ENCODE measurements at regions not wholly inside any gene's neighbourhood (a gene's known extent, or its start where the extent isn't known, plus 50 kb on each side); places are given as distances from the start of the nearest gene placed in this dataset.

- H3K4me3 ChIP-seq (replicated peaks; ENCODE audit: low read depth, low read length), result no peak overlapping the region
- DNase-seq (ENCODE audit: extremely low read depth, low read depth), result no peak
Measured at GRCh38 chr1:17952506-17952905, 155.1 kb upstream of the IGSF21 start.

GRCh38 chr1:17953921-17954320 lies 153.7 kb upstream of the IGSF21 start:
- no peak for TF ChIP-seq CTCF (IDR thresholded peaks at IDR 0.05; ENCODE audit: low read depth, low read length, missing control alignments)
- H3K4me3 ChIP-seq (replicated peaks; ENCODE audit: low read depth, low read length), result no peak overlapping the region
- DNase-seq (ENCODE audit: extremely low read depth, low read depth), result no peak

More at GRCh38 chr1:17952506-17952905, 155.1 kb upstream of the IGSF21 start:
- no peak for TF ChIP-seq CTCF (IDR thresholded peaks at IDR 0.05; ENCODE audit: low read depth, low read length, missing control alignments)

GRCh38 chr1:17955302-17956285 lies 152.0 kb upstream of the IGSF21 start:
- no peak for DNase-seq (ENCODE audit: extremely low read depth, low read depth)
- H3K4me3 ChIP-seq (replicated peaks; ENCODE audit: low read depth, low read length), result no peak overlapping the region
- TF ChIP-seq CTCF (IDR thresholded peaks at IDR 0.05; ENCODE audit: low read depth, low read length, missing control alignments), result no peak

- no peak for TF ChIP-seq CTCF (IDR thresholded peaks at IDR 0.05; ENCODE audit: low read depth, low read length, missing control alignments)
- no peak overlapping the region for H3K4me3 ChIP-seq (replicated peaks; ENCODE audit: low read depth, low read length)
- DNase-seq (ENCODE audit: extremely low read depth, low read depth), result no peak
Measured at GRCh38 chr1:17957588-17958267, 149.9 kb upstream of the IGSF21 start.

GRCh38 chr1:17958704-17959103 lies 148.9 kb upstream of the IGSF21 start:
- H3K4me3 ChIP-seq (replicated peaks; ENCODE audit: low read depth, low read length), result no peak overlapping the region
- no peak for TF ChIP-seq CTCF (IDR thresholded peaks at IDR 0.05; ENCODE audit: low read depth, low read length, missing control alignments)
- DNase-seq (ENCODE audit: extremely low read depth, low read depth), result no peak

GRCh38 chr1:17963513-17963912 lies 144.1 kb upstream of the IGSF21 start:
- no peak for DNase-seq (ENCODE audit: extremely low read depth, low read depth)
- no peak for TF ChIP-seq CTCF (IDR thresholded peaks at IDR 0.05; ENCODE audit: low read depth, low read length, missing control alignments)
- no peak overlapping the region for H3K4me3 ChIP-seq (replicated peaks; ENCODE audit: low read depth, low read length)
